HTR-8/SVneo (cell line): ENCODE measurements at regions not wholly inside any gene's neighbourhood (a gene's known extent, or its start where the extent isn't known, plus 50 kb on each side); places are given as distances from the start of the nearest gene placed in this dataset.
"Not testable (repeated sequence)": the region's sequence is repeated elsewhere in the genome, so short reads cannot be mapped to it uniquely, and the experiment has no call there.

Source experiments
- DNase-seq: peaks from one replicate; pipeline ENCODE4 v3.0.0; 2011; ENCODE audit warnings: low spot score, mixed read lengths; ENCODE audit not compliant: insufficient read length
- FAIRE-seq: peaks from 2 replicates; lab custom pipeline; 2011; peaks lifted over from hg19 to GRCh38; lab: Jason Lieb, UNC

DNA sequence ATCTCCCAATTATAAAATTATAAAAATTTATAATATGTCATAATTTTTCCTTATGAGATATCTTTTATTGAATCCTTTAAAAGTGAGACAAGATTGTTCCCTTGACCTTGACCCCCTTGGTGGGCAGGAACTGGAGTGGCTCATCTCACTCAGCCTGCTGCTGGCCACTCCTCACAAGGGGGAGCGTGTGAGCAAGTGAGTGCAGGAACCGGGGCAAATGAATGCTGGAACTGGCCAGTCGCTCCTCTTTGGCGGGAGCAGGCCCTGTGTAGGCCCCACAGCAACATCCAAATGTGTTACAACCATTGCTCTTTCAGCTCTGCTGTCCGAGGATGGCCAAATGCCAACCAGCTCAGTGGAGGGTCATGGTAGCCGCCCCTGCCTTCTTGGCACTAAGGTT lies 178.8 kb downstream of the ETNK1 start:
- FAIRE-seq = peak; percentile 89
- no peak for DNase-seq

DNA sequence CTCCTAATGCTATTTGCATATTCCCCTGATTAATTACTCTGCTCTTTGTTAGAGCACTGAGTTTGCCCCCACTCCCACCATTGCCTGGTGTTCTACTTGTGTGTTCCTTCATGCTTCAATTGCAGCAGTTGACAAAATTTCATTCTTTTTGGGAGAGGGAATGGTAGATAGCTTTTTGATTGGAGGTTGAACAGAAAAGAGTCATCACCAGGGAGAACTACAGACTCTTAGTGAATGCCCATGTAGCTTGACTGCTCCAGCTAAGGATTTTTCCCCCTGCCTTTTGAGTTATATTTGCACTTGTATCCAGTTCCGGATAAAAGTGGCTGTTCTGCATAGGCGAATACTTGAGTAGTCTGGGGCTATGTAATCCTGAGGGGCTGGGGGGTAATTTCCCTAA lies 183.9 kb downstream of the ETNK1 start:
- no peak for DNase-seq
- FAIRE-seq = no peak

DNA sequence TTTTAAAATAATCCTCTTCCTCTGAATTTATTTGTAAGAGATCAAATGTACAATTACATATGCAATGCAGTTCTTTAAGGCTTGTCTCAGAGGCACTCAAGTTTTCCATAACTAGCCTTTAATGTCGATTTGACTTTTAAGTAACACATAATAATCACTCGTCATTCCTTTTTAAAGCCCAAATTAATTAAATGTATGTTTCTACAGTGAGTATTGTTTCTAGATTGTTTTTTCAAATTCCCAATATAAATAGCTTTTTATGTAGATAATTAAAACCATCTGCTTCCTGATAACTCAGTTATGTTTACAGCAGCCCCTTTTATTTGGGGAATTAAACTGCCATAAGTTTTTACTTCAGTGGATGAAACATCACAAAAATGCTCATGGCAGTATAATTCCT lies 185.1 kb downstream of the ETNK1 start:
- no peak for DNase-seq
- no peak for FAIRE-seq

DNA sequence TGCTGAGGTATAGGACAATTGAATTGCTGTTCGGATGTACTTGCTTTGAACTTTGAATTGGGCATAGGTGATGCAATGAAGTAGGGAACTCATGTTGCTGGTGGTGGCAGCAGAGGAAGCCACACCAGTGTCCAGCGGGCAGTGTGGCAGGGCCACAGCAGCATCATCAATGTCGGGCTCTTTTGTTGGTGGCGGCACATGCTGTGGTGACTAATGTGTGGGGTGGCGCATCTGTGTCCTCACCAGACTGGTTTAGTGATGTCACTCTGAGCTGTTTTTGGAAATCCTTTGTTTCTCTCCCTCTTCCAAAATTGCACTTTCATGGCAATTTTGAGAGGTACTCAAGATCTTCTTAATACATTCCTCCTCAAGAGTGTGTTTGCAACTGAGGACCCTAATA lies 187.6 kb downstream of the ETNK1 start:
- no peak for DNase-seq
- FAIRE-seq = no peak

DNA sequence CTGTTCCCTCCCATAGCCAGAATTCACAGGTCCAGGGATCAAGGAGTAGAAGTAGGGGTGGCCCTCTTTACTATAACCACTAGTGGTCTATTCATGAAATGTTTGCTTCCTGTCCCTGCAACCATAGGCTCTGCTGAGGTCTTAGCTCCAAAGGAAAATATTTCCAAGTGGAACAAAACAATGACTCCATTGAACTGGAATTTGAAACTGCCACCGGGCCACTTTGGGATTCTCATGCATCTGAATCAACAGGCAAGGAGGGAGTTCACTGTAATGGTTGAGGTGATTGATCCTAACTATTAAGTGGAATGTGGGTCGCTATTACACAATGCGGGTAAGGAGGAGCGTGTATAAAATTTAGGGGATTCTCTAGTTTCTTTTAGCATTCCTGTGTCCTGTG lies 197.0 kb downstream of the ETNK1 start:
- no peak for FAIRE-seq
- DNase-seq = no peak

DNA sequence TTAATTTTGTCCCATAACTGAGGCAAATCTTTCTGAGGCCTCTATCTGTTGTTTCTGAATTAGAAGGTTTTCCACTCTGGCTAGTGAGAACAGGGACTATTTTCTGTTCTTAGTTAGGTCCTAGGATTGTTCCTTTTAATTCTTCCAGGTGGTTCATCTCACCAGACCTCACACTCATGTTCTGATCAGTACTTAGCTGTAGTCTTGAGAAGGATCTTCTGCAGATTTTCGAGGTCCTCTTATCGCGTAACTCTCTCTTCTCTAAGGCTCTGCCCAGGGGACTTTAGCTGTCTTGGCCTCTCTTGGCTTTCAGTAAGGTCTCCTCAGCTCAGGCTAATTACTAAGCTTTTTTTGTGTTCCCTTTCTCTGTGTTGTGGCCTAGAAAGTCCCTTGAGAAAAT lies 201.1 kb downstream of the ETNK1 start:
- DNase-seq (no peak), FAIRE-seq (no peak)

DNA sequence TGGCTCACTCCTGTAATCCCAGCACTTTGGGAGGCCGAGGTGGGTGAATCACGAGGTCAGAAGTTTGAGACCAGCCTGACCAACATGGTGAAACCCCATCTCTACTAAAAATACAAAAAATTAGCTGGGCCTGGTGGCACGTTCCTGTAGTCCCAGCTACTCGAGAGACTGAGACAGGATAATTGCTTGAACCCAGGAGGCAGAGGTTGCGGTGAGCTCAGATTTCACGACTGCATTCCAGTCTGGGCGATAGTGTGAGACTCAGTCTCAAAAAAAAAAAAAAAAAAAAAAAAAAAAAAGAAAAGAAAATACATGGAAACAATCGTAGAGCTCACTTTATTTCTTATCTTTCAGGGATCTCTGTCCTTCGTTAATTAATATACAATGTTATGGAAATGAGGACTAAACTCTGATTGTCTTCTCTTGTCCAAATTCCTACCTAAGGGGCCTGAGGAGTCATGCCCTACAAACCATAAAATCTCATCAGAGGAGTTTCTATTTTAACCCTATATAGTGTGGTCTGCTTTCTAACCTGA lies 201.5 kb downstream of the ETNK1 start:
- not testable (repeated sequence) for FAIRE-seq, DNase-seq

DNA sequence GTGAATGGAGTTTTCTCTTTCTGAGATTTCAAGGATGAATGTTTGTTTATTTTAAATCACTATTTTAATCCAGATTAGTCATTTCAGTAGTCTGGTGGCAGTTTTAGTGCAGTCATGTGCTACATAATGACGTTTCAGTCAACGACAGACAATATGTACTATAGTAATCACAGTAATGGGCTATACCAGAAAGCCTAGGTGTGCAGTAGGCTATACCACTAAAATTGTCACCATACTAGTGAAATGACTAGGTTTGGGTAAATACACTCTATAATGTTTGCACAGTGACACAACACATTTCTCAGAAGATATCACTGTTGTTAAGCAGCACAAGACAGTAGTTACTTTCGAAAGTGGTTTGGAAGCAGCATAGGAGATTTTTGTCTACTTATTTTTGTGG lies 203.1 kb downstream of the ETNK1 start:
- DNase-seq (no peak), FAIRE-seq (no peak)

DNA sequence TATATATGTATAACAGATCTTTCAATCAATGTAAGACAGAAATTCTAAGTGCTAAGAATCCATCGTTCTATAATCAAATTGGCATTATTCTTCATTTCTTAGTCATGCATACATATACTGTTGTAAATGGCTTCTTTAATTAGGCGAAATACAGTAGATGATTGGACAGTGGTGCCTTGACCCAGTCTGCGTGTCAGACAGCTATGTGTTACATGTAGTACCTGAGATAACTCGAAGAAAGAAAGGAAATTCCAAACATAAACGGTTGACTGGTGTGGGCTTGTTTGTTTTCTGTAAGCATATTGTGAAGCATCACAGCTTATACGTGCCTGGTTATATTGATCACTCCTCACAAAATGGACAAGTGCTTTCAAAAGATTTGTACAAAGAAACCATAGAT lies 210.5 kb downstream of the ETNK1 start:
- no peak for DNase-seq
- peak; percentile 4 for FAIRE-seq

DNA sequence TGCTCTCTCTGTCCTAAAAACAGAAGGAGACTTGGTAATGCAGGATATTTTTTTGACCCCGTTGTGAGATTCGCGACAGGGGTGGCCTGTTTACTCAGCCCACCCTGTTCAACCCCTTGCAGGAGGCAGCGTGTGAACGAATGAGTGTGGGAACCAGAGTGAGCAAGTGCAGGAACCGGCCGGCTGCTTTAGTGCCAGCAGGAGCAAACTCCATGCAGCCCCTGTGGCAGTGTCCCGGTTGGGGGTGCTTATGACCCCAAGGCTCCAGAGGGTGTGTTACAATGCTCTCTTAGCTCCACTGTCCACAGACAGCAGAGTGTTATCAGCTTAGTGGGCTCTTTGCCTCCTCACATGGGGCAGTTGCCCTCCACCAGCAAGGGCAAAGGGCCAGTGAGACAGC lies 225.2 kb downstream of the ETNK1 start:
- FAIRE-seq (no peak), DNase-seq (no peak)

DNA sequence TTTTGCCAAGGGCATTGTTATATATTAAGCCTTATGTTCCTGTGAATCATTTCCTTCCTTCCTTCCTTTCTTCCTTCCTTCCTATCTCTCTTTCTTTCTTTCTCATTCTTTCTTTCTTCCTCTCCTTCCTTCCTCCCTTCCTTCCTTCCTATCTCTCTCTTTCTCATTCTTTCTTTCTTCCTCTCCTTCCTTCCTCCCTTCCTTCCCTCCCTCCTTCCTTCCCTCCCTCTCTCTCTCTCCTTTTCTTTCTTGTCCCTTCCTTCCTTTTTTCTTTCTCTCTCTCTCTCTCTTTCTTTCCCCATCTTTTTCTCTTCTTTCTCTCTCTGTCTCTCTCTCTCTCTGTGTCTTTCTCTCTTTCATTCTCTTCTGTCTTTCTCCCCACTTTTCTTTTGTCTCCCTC lies 226.6 kb downstream of the ETNK1 start:
- DNase-seq = no peak
- no peak for FAIRE-seq

DNA sequence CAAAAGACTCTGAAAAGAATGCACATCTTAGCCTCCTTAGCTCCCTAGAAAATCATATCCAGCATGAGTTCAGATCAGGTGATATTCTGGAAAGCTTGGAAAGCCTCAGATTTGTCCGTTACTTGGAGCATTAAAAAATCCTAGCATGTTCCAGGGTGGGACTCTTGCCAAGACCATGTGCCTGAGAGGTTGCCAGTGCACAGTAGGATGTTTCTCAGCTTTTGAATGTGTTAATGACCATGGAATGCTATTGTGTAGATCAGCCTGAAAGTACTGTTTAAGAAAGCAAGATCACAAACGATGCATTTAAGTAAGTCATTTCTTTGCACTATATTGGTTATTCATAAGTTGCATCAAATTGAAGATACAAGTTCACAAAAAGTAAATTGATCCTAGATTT lies 230.5 kb downstream of the ETNK1 start:
- FAIRE-seq (peak; percentile 38), DNase-seq (no peak)

DNA sequence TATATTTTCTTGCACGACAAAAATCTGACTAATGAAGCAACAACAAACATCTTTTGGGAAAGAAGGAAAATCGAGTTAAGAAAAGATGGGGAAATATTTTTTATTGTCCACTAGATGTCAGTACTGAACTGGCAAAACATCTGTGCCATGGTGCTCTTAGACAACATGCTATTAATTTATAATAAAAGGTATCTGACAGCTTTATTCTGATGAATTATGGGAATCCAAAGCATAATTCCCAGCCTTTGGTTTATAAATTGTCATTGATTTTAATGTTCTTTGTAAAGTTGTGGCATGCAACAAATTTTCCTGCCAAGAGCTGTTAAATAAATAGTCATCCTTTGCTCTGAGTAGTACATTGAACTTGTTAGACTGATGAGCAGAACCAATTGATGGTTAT lies 231.2 kb downstream of the ETNK1 start:
- FAIRE-seq (no peak), DNase-seq (peak; percentile 10)

DNA sequence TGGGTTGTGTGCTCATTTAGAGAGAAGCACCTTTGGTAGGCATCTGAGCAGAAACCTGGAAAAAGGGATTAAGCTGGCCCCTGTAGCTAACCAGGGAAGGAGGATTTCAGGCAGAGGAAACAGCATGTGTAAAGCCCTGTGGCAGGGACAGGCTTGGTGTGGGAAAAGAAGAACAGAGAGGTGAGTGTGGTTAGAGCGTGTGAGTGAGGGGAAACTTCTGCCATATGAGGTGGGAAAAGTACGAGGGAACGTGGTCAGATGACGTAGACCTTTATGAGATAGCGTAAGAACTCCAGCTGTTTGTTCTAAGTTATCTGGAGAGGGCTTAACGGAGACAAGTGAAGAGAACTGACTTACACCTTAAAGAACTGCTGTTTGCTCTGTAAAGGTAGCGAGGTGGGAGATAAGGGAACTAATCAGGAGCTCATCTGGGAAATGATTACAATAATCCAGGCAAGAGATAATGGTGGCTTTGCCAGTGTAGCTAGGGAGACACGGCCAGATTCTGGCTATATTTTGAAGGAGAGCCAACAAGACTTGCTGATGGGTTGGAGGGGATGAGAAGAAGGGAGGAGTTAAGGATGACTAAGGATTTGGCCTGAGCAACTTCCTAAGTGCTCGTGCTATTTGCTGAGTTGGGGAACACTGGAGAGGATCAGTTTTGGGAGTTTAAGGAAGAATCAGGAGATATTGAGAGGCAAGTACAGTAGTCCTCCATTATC lies 234.0 kb downstream of the ETNK1 start:
- DNase-seq (no peak), FAIRE-seq (peak; percentile 36)

DNA sequence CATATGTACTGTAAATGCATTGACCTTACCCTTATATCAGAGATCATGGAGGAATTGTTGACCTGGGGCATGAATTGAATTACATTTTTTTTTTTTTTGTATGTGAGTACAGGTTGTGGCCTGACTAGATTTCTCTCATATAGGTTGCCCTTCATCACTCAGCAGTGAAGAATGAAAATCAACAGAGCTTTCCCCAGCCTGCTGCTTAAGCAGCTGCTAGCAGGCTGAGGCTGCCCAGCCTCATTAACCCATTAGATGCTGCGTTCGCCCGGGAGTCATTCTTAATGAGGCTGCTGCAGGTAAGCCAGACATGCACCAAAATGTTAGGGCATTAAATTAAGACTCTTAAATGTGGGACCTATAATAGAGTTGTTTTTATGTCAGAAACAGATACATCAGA lies 236.0 kb downstream of the ETNK1 start:
- FAIRE-seq = no peak
- DNase-seq = no peak

DNA sequence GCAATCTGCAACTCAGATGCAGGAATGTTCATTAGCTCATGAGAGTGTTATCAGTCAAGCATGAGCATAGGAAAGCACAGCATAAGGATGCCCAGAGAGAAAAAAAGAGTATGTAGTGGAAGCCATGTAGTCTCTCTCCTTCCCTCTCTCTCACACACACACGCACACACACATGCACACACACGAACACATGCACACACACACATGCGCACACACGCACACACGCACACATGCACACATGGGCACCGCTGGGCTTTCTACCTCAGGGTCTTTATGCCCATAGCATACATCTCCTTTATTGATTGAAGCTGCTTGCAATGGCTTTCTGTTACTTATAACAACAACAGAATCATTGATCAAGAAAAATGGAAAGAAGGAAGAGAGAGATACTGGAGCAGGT lies 240.9 kb downstream of the ETNK1 start:
- DNase-seq (no peak), FAIRE-seq (peak; percentile 76)

DNA sequence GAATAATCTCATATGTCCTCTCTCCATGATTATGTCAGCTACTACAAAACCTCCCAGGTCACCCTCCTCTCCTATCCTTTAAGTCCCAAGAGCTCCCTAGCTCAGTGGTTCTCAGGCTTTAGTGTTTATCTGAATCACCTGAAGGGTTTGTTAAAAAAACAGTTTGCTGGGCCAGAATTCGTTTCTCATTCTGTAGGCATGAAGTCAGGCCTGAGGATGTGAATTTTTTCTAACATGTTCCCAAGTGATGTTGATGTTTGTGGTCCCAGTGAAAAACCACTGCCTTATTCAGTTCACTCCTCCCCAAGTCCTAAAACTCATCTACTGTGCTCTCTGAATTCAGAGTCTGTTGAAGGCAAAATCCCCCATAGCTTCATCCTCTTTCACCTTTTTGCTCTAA lies 241.4 kb downstream of the ETNK1 start:
- DNase-seq = no peak
- FAIRE-seq = no peak

DNA sequence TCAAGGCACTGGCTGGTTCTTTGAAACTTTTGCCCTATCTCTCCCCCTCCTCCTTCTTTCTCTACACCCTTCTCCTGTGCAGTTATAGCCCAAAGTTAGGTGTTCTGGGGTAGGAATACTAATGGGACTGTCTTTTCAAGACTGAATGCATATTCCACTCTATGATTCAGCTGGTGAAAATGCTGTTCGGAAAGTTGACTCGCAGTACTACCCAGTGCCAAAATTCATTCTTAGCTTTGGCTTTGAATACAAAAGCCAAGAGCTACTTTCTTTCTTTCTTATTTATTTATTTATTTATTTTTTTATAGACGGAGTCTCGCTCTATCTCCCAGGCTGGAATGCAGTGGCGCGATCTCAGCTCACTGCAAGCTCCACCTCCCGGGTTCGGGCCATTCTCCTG lies 249.2 kb downstream of the ETNK1 start:
- DNase-seq (no peak), FAIRE-seq (no peak)

DNA sequence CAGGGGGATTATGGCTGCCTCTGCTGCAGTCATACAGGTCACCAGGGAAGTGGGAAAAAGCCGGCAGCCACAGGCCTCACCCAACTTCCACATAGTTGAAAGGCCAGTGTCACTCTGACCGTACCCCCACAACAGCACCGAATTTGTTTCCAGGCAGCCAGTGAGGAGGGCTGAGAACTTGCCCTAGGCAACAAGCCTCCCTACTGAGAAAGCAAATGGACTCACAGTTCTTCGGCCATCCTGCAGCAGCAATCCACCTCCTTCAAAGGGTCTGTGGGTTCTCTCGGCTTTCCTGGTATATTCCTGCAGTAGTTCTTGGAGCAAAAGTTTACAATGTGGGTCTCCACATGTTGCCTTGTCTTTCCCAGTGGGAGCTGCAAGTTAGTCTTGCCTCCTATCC lies 251.3 kb downstream of the ETNK1 start:
- FAIRE-seq = no peak
- DNase-seq = no peak

DNA sequence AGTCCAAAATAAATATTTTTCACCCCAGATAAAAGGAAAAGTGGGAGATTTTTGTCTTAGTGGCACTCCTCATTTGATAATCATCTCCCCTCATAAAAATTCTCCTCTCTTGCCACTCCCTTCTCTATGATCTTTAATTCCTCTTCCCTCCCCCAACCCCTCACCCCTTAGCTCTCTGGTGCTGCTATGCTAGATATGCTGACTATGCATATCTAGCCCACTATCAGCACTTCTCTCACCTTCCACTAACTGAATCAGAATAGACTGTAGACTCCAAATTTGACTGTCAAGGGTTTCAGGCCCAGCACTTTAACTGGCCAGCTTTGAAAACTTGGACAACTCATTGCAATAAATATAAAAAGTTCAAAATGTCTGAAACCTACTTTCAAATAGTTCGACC lies 254.2 kb downstream of the ETNK1 start:
- DNase-seq (no peak), FAIRE-seq (no peak)

DNA sequence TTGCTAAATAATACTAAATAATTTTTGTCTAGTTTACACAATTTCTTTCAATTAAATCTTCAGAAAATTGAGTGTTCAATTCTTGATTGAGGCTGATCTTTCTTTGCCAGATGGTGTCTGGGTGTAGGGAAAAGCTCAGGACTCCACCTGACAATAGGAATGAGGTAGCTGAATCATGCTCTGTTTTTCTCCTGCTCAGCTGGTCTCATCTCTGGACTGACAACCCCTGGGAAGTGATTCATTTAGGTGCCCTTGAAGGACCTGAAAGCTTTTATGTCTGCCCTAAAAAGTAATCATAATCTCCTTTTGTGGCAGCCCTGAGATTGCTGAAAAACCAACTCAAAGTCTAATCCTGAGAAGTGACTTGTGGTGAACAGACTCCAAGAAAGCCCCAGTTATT lies 255.4 kb downstream of the ETNK1 start:
- no peak for FAIRE-seq
- DNase-seq = no peak

DNA sequence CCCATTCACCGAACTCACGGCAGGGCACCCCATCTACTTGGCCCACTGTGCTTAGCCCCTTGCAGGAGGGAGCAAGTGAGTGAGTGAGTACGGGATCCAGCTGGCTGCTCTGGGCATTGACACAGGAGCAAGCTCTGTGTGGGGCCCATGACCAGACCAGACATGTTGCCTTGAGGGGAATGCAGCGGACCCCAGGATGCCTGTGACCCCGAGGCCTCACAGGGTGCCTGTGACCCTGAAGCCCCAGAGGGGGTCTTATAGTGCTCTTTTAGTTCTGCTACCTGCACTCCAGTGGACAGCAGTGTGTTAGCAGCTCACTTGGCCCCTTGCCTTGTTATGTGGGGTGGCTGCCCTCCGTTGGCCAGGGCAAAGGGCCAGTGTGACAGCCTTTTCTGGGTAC lies 255.8 kb downstream of the ETNK1 start:
- no peak for DNase-seq
- FAIRE-seq = no peak
